ENCODE measurements at regions not wholly inside any gene's neighbourhood (a gene's known extent, or its start where the extent isn't known, plus 50 kb on each side); places are given as distances from the start of the nearest gene placed in this dataset.
"Not testable (repeated sequence)": the region's sequence is repeated elsewhere in the genome, so short reads cannot be mapped to it uniquely, and the experiment has no call there.

DNA sequence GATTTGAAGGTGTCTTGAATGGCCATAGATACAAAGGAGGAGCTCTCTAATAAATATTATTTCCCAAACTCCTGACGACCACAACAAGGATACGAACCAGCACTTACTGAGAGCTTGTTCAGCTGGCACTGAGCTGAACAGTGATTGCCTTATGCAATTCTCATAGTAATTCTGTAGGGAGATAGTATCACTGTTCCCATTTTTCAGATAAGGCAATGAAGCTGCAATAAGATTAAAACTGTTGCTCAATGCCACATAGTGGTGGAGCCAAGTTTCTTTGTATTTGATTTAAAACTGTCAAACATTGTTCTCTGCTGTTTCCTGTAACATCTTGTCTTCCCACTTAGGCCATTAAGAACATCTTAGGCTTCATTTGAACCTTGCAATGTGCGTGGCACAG, 163.9 kb downstream of the RPLP1 start:
- Histone ChIP-seq H3K4me2 (ENCODE audit: extremely low read depth, insufficient read depth, low read length) (no peak overlapping the region), H4K20me1 (ENCODE audit: control insufficient read depth, extremely low read depth, insufficient read depth, low read length) (no peaks in the 10 kb centered on the region), H3K27me3 (ENCODE audit: control insufficient read depth, insufficient read depth, low read length) (no peaks in the 10 kb centered on the region), H3K9ac (ENCODE audit: insufficient read depth, low read length) (no peak overlapping the region), H3K4me3 (replicated peaks in 1 of 4; ENCODE audit: control extremely low read depth in 1 of 4, insufficient read depth in 1 of 4, low read depth in 3 of 4, low read length in 4 of 4) (no peak overlapping the region), H3K79me2 (ENCODE audit: control insufficient read depth, insufficient read depth, low read length) (no peaks in the 10 kb centered on the region), H3K9me3 (ENCODE audit: control insufficient read depth, insufficient read depth, low read depth, low read length) (no peaks in the 10 kb centered on the region), H2AFZ (ENCODE audit: low read length) (no peak overlapping the region), H3K4me1 (ENCODE audit: control insufficient read depth, extremely low read depth, insufficient read depth, low read length) (no peaks in the 10 kb centered on the region), H3K36me3 (ENCODE audit: control insufficient read depth, insufficient read depth, low read length) (no peaks in the 10 kb centered on the region), H3K27ac (ENCODE audit: insufficient read depth, low read length) (no peak overlapping the region)
- TF ChIP-seq EZH2 (IDR thresholded peaks at IDR 0.05; ENCODE audit: low read length, missing control alignments) (no peak), CTCF (conservative IDR thresholded peaks at IDR 0.05 in 1 of 2, IDR thresholded peaks at IDR 0.05 in 1 of 2; ENCODE audit: low read depth in 1 of 2, low read length in 2 of 2) (no peak)
- DNase-seq (ENCODE audit: low read depth in 2 of 2): no peak

DNA sequence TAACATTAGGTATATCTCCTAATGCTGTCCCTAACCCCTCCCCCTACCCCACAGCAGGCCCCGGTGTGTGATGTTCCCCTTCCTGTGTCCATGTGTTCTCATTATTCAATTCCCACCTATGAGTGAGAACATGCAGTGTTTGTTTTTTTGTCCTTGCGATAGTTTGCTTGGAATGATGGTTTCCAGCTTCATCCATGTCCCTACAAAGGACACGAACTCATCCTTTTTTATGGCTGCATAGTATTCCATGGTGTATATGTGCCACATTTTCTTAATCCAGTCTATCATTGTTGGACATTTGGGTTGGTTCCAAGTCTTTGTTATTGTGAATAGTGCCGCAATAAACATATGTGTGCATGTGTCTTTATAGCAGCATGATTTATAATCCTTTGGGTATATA, 164.5 kb downstream of the RPLP1 start:
- H4K20me1 ChIP-seq (ENCODE audit: control insufficient read depth, extremely low read depth, insufficient read depth, low read length); H3K36me3 ChIP-seq (ENCODE audit: control insufficient read depth, insufficient read depth, low read length); H3K4me1 ChIP-seq (ENCODE audit: control insufficient read depth, extremely low read depth, insufficient read depth, low read length); H3K9me3 ChIP-seq (ENCODE audit: control insufficient read depth, insufficient read depth, low read depth, low read length); DNase-seq (ENCODE audit: low read depth in 2 of 2); H3K9ac ChIP-seq (ENCODE audit: insufficient read depth, low read length); H2AFZ ChIP-seq (ENCODE audit: low read length); H3K4me3 ChIP-seq (replicated peaks in 1 of 4; ENCODE audit: control extremely low read depth in 1 of 4, insufficient read depth in 1 of 4, low read depth in 3 of 4, low read length in 4 of 4); H3K4me2 ChIP-seq (ENCODE audit: extremely low read depth, insufficient read depth, low read length); H3K79me2 ChIP-seq (ENCODE audit: control insufficient read depth, insufficient read depth, low read length); H3K27ac ChIP-seq (ENCODE audit: insufficient read depth, low read length); H3K27me3 ChIP-seq (ENCODE audit: control insufficient read depth, insufficient read depth, low read length): not testable (repeated sequence)

GRCh38 chr15:69623392-69624154, 171.0 kb downstream of the RPLP1 start:
- H3K27me3 ChIP-seq (ENCODE audit: control insufficient read depth, insufficient read depth, low read length): no peaks in the 10 kb centered on the region
- H3K79me2 ChIP-seq (ENCODE audit: control insufficient read depth, insufficient read depth, low read length): no peaks in the 10 kb centered on the region
- H3K4me2 ChIP-seq (ENCODE audit: extremely low read depth, insufficient read depth, low read length): no peak overlapping the region
- H3K4me3 ChIP-seq (replicated peaks in 1 of 4; ENCODE audit: control extremely low read depth in 1 of 4, insufficient read depth in 1 of 4, low read depth in 3 of 4, low read length in 4 of 4): no peak overlapping the region
- H2AFZ ChIP-seq (ENCODE audit: low read length): no peak overlapping the region
- no peak for DNase-seq (ENCODE audit: low read depth in 2 of 2)
- H3K9ac ChIP-seq (ENCODE audit: insufficient read depth, low read length): no peak overlapping the region
- no peaks in the 10 kb centered on the region for H3K4me1 ChIP-seq (ENCODE audit: control insufficient read depth, extremely low read depth, insufficient read depth, low read length)
- H3K9me3 ChIP-seq (ENCODE audit: control insufficient read depth, insufficient read depth, low read depth, low read length): no peaks in the 10 kb centered on the region
- H4K20me1 ChIP-seq (ENCODE audit: control insufficient read depth, extremely low read depth, insufficient read depth, low read length): no peaks in the 10 kb centered on the region
- H3K36me3 ChIP-seq (ENCODE audit: control insufficient read depth, insufficient read depth, low read length): no peaks in the 10 kb centered on the region
- no peak overlapping the region for H3K27ac ChIP-seq (ENCODE audit: insufficient read depth, low read length)
- no peak for TF ChIP-seq EZH2 (IDR thresholded peaks at IDR 0.05; ENCODE audit: low read length, missing control alignments)
- no peak for TF ChIP-seq CTCF (conservative IDR thresholded peaks at IDR 0.05 in 1 of 2, IDR thresholded peaks at IDR 0.05 in 1 of 2; ENCODE audit: low read depth in 1 of 2, low read length in 2 of 2)
